GM19328 (cell line): ENCODE measurements at regions not wholly inside any gene's neighbourhood (a gene's known extent, or its start where the extent isn't known, plus 50 kb on each side); places are given as distances from the start of the nearest gene placed in this dataset.
"Not testable (repeated sequence)": the region's sequence is repeated elsewhere in the genome, so short reads cannot be mapped to it uniquely, and the experiment has no call there.

Experiments used
- ATAC-seq: cut with Tn5 transposase; IDR thresholded peaks from one replicate; pipeline ENCODE4 v1.9.1; 2021; ENCODE audit warnings: mild to moderate bottlenecking, moderate library complexity; ENCODE audit not compliant: unreplicated experiment

DNA sequence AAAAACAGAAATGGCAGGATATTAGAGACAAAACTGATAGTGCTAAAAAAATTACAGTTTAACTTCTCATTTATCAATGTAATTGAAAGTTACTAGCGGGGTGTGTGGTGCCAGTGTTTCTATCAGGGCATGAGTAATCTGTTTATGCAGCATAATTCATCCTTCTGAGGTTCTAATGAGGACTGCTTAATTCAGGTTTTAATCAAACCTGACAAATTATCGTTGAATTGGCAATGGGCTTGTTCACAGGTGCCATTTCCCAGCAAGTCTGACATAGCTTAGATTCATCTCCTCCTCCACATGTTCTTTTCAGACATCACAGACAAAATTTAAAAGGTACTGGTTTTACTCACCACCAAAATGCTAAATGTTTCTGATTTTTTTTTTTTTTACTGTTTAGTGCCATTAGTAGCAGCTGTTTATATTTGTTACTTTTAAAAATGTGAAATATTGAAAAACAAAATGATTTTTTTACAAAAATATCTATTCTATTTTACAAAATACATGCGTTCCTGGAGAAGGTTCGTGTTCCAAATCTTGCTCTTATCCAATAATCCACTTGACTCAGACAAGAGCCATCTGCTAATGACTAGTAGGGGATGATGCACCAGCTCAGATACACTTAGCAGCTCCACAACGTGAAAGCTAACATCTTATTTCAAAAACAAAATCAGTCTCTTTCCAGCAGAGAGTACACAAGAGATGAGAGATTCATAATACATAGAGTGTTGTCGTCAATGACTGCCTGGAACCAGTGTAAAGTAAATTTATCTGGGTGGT lies 447.7 kb upstream of the DPPA4 start:
- ATAC-seq = no peak

GRCh38 chr3:109803274-109803673 lies 465.9 kb upstream of the DPPA4 start:
- no peak for ATAC-seq

DNA sequence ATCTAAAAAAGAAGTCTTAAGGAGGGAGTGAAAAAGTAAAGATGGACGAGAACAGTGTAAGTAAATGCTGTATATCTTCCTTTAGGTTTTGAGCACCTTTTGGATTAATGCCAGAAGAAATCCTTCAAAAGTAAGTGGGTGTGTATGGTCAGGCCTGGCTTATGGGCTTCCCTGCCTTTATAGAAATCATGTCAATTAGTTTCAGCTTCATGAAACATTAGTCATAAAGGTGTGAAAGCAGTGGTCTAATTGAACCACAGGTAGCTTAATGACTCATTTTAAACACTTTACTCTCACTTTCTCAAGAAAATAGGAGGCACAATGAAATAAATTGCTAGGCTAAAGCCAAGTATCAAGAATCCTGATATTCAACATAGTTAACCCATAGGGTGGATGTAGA lies 467.4 kb upstream of the DPPA4 start:
- ATAC-seq = no peak

DNA sequence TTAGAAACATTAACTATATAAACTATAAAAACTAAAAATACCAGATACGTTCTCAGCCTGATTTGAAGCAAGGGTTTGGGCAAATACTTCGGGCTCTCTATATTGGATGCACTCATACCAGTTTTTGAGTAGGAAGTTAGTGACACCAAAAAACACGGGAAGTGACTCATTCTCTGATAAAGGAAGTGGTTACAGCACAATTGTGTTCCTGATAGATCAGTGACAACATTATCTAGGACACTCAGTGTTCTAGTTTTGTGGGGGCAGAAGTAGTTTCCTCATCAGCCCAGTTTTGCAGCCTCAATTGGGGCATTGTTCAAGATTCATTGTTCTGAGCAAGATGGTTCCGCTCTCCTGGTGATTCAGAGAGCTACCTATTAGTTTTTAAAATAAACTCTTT lies 469.6 kb upstream of the DPPA4 start:
- no peak for ATAC-seq

- no peak for ATAC-seq
Measured at GRCh38 chr3:109809513-109809912, 472.2 kb upstream of the DPPA4 start.

- no peak for ATAC-seq
Measured at GRCh38 chr3:109818081-109818480, 480.7 kb upstream of the DPPA4 start.

- no peak for ATAC-seq
Measured at GRCh38 chr3:109819734-109820133, 482.4 kb upstream of the DPPA4 start.

- no peak for ATAC-seq
Measured at GRCh38 chr3:109825971-109826810, 488.8 kb upstream of the DPPA4 start.

GRCh38 chr3:109831403-109831802 lies 494.1 kb upstream of the DPPA4 start:
- ATAC-seq = no peak

DNA sequence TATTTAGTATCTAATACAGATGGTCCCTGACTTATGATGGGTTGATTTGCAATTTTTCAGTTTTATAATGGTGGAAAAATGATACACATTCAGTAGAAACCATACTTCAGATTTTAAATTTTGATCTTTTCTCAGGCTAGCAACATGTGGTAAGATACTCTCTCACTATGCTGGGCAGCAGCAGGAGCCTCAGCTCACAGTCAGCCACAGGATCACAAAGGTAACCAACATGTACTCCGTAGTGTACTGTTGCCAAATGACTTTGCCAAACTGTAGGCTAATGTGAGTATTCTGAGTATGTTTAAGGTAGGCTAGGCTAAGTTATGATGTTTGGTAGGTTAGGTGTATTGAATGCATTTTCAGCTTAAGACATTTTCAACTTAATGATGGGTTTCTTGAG lies 498.6 kb upstream of the DPPA4 start:
- no peak for ATAC-seq

DNA sequence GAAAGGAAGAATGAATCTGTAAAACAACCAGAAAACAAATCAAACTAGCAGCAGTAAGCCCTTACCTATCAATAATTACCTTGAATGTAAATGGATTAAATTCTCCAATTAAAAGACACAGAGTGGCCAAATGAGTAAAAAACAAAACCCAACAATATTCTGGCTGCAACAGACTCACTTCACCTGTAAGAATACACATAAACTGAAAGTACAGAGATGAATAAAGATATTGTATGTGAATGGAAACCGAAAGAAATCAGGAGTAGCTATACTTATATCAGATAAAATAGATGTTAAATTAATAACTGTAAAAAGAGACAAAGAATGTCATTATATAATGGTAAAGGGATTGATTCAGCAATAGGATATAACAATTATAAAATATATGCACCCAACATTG lies 514.5 kb upstream of the DPPA4 start:
- no peak for ATAC-seq

DNA sequence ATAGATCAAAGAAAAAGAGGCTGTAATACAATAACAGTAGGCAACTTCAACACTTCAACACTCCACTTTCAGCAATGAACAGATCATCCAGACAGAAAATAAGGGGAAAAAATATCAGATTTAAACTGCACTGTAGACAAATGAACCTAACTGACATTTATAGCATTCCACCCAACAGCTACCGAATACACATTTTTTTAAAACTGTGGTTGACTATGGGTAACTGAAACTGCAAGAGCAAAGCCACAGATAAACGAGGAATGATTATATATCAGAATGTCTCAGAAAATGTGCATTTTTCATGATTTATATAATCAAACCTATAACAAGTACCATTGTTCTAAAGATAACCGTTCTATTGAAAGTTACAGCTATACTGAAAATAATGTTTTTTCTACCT lies 514.9 kb upstream of the DPPA4 start:
- no peak for ATAC-seq

GRCh38 chr3:109853077-109853731 lies 515.9 kb upstream of the DPPA4 start:
- ATAC-seq = no peak

GRCh38 chr3:109863701-109864100 lies 526.4 kb upstream of the DPPA4 start:
- no peak for ATAC-seq

- no peak for ATAC-seq
Measured at GRCh38 chr3:109864452-109864851, 527.1 kb upstream of the DPPA4 start.

GRCh38 chr3:109869586-109869985 lies 532.2 kb upstream of the DPPA4 start:
- no peak for ATAC-seq

GRCh38 chr3:109874896-109875708 lies 537.8 kb upstream of the DPPA4 start:
- ATAC-seq = no peak

GRCh38 chr3:109877616-109878015 lies 540.3 kb upstream of the DPPA4 start:
- ATAC-seq = not testable (repeated sequence)

DNA sequence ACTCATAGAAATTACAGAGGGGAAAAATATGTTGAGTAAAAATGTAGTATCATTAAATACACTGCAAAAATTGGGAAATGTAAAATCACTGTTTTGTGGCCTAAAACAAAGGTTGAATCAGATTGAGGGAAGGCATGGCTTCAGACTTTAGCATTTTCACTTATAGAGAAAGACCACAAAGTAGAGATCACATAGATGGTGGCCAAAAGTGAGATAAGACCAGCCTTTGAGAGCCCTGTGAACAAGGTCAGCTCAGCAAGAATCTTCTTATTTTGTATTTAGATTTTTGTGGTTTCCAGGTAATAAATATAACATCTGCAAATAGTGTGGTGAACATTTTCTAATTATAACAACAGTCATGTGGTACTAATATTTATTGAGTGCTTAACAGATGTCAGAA lies 544.8 kb upstream of the DPPA4 start:
- no peak for ATAC-seq

- ATAC-seq = no peak
Measured at GRCh38 chr3:109887293-109887692, 549.9 kb upstream of the DPPA4 start.

DNA sequence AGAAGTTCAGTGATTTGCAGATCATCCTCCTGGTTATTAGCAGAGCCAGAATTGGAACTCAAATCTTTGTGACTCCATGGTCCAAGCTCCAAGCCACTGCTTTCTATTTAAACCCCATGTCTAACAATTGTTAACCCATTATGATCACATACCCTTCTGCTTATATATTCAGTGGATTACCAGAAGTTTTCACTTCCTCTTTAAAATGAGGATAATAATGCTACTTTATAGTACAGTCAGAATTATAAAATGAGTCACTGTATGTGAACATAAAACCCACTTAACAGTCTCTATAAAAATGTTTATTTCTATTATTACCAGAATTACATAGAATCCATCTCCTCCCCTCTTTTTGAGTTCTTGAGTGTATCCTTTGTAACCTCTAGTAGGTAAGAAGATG lies 550.7 kb upstream of the DPPA4 start:
- ATAC-seq = no peak
